DMS53 treated with DMSO at 0.1 percent for 48 hours (cell line): ENCODE measurements at regions not wholly inside any gene's neighbourhood (a gene's known extent, or its start where the extent isn't known, plus 50 kb on each side); places are given as distances from the start of the nearest gene placed in this dataset.

Experiments
- DNase-seq: peaks from one replicate; lab custom pipeline; 2025; ENCODE audit not compliant: unreplicated experiment; lab: John Stamatoyannopoulos, UW

GRCh38 chr18:37946324-37946723, 380.7 kb upstream of the CELF4 start:
- no peak for DNase-seq

GRCh38 chr18:37944700-37945270, 379.2 kb upstream of the CELF4 start:
- DNase-seq: no peak

- DNase-seq: no peak
These were observed 371.7 kb upstream of the CELF4 start for GRCh38 chr18:37937287-37937686.

GRCh38 chr18:37935086-37935485, 369.5 kb upstream of the CELF4 start:
- DNase-seq: no peak

GRCh38 chr18:37930640-37931039, 365.0 kb upstream of the CELF4 start:
- DNase-seq: no peak

- DNase-seq: no peak
These were observed 356.6 kb upstream of the CELF4 start for GRCh38 chr18:37922162-37922561.

- no peak for DNase-seq
These were observed 355.3 kb upstream of the CELF4 start for GRCh38 chr18:37920865-37921264.

- DNase-seq: no peak
These were observed 347.5 kb upstream of the CELF4 start for GRCh38 chr18:37913051-37913450.

GRCh38 chr18:37902344-37902743, 336.7 kb upstream of the CELF4 start:
- DNase-seq: no peak

- no peak for DNase-seq
These were observed 334.7 kb upstream of the CELF4 start for GRCh38 chr18:37900326-37900725.

- DNase-seq: no peak
These were observed 324.4 kb upstream of the CELF4 start for GRCh38 chr18:37889963-37890362.

- no peak for DNase-seq
These were observed 309.1 kb upstream of the CELF4 start for GRCh38 chr18:37874721-37875120.

GRCh38 chr18:37873416-37873815, 307.8 kb upstream of the CELF4 start:
- no peak for DNase-seq

GRCh38 chr18:37872562-37872961, 307.0 kb upstream of the CELF4 start:
- no peak for DNase-seq

GRCh38 chr18:37871561-37871960, 306.0 kb upstream of the CELF4 start:
- no peak for DNase-seq

- no peak for DNase-seq
These were observed 303.5 kb upstream of the CELF4 start for GRCh38 chr18:37869051-37869450.

GRCh38 chr18:37864122-37864521, 298.5 kb upstream of the CELF4 start:
- DNase-seq: no peak

- no peak for DNase-seq
These were observed 296.4 kb upstream of the CELF4 start for GRCh38 chr18:37861981-37862380.

- DNase-seq: no peak
These were observed 288.8 kb upstream of the CELF4 start for GRCh38 chr18:37854396-37854795.

- DNase-seq: no peak
These were observed 288.1 kb upstream of the CELF4 start for GRCh38 chr18:37853706-37854105.

GRCh38 chr18:37852464-37852863, 286.9 kb upstream of the CELF4 start:
- DNase-seq: no peak

GRCh38 chr18:37847544-37847943, 281.9 kb upstream of the CELF4 start:
- DNase-seq: no peak

GRCh38 chr18:37846996-37847395, 281.4 kb upstream of the CELF4 start:
- no peak for DNase-seq

GRCh38 chr18:37845498-37845897, 279.9 kb upstream of the CELF4 start:
- no peak for DNase-seq
